ENCODE measurements at regions not wholly inside any gene's neighbourhood (a gene's known extent, or its start where the extent isn't known, plus 50 kb on each side); places are given as distances from the start of the nearest gene placed in this dataset.
"Not testable (repeated sequence)": the region's sequence is repeated elsewhere in the genome, so short reads cannot be mapped to it uniquely, and the experiment has no call there.

DNA sequence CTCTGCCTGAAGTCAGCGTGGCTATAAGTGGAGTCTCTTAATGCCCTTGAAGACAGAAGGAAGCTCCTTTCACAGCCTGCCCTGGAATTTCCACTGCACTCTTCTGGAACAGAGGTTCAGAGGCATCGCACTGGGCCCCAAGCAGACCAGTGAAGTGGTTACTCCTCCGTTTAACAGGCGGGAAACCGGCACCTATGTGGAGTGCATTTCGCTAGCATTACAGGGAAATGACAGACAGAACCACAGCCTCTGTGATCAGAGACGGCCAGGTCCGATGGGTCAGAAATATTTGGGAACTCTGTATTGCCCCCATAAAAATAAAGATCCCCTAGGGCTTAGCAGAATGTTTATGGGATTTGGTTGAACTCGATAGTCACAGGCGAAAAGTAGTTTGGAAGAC lies 406.9 kb upstream of the PRKCQ start:
- no peak overlapping the region for H3K4me3 ChIP-seq (ENCODE audit: low read depth, low read length)

DNA sequence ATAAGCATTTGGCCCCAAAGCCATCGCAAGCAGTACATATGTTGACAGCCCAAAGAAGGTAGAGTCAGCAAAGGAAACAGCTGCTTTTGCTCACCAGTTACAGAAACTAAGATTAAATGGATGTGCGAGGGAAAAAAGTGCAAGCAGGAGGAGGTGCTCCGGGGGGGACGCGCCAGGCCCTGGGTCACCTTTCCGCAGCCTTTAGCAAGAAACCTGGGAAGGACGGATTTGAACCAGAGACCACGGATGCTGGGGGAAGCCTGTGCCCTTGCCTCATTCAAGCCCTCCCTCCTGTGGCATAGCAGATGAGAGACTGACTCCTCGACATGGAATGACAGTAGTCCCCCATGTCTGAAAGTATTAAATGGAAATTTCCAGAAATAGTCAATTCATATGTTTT lies 405.6 kb upstream of the PRKCQ start:
- no peak overlapping the region for H3K4me3 ChIP-seq (ENCODE audit: low read depth, low read length)

DNA sequence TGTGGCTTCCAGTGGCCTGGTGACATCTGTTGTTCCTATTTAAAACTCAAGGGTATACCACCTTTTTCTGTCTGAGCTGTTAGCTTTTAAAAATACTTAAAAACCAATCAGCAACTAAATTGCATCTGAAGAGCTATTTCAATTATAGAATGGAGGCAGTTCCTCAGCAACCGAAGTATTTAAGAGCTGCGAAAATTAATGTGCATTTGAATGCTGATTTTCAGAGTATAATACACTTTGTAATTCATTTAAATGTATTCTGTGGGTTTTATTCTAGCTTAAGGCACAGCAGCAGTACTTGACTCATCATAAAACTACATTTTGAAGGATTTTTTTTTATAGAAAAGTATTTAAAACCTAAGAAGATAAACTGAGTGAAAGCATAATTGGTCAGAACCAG lies 404.9 kb upstream of the PRKCQ start:
- no peak overlapping the region for H3K4me3 ChIP-seq (ENCODE audit: low read depth, low read length)

DNA sequence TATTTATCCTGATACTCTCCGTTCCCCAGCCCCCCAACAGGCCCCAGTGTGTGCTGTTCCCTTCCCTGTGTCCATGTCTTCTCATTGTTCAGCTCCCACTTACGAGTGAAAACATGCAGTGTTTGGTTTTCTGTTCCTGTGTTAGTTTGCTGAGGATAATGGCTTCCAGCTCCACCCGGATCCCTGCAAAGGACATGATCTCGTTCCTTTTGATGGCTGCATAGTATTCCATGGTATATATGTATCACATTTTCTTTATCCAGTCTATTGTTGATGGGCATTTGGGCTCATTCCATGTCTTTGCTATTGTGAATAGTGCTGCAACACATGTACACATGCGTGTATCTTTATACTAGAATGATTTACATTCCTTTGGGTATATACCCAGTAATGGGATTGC lies 403.9 kb upstream of the PRKCQ start:
- H3K4me3 ChIP-seq (ENCODE audit: low read depth, low read length): not testable (repeated sequence)

DNA sequence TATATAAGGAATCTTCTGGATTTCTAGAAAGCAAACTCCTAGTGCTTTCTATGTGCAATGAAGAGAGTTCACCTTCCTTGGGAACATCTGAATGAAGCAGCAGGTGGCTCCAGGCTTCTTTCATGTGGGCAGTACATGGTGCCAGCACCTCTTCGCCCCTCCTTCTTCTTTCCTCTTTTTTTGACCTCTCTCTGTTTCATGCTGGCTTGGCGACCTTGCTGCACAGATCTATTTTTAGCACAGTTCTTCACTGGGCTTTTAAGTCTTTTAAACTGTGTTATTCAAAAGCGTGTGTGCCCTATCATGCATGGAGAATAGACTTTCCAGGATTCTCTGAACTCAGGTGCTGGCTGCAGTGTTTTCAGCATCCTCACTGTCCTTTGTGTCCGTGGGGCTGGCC lies 400.3 kb upstream of the PRKCQ start:
- H3K4me3 ChIP-seq (ENCODE audit: low read depth, low read length): no peak overlapping the region

DNA sequence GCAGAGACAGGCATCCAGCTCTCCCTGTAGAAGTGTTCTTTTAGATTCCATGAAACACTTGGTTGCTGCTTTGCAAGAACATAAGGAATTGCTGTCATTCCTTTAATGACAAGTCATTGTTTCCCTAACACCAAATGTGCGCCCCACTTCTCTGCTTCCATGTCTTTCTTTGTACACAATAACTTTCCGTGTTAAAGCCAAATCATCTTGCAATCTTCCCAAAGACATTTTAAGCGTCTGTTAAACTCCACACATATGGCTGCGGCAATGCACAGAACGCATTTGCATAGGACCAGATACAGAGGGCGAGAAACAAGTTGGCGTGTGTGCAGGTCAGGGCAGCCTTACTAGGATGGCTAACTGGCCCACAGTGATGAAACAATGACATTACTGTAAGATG lies 399.3 kb upstream of the PRKCQ start:
- H3K4me3 ChIP-seq (ENCODE audit: low read depth, low read length): no peak overlapping the region

DNA sequence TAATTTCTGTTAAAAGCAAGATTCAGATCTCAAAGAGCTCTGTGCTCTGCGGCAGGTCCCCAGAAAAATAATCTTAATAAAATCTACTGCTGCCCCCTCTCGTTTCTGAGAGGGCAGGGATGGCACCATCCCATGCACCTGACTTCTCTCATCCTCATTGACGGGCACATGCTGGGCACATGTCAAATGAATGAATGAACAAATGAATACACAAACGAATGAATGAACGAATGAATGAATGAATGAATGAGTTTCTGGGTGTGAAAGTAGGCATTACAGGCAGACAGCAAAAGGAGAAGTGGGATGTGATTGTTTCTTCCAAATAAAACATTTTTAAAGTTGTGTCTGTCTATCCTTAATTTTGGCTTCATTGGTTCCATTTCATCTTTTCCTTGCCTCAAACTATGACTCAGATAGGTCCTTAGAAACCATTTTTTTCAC lies 398.1 kb upstream of the PRKCQ start:
- no peak overlapping the region for H3K4me3 ChIP-seq (ENCODE audit: low read depth, low read length)

DNA sequence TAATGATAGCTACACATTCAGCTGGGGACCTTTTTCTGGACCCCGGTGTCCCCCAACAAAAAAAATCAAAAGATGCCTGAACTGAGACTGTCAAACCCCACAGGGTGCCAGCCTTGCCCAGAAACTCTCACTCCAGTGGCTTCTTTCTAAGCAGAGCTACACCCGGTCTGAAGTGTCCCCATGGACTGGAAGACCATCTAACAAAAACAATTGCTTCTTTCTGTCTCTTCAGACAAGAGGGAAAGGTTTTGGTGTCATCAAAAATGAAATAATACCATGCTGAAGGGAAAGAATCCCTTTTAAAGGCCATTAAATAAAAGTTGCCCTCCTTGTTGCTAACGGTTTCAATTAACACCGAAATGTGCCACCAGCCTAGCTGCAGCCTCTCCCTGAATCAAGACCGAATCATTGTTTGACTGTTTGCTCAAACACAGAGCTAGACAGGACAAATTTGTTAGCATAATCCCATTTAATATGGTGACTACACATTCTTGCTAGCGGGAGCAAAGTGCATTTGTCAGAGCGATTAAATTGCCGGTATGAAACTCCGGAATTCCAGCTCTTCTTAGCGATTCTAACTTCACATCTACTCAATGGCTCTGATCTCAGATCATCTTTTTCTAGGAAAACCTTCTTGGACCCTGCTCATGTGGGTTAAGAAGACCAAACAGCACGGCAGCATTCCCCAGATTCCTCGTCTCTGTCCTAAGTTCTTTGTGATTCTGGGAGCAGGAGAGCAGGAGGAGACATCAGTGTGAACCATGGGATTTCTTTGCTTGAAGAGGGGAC lies 397.5 kb upstream of the PRKCQ start:
- no peak overlapping the region for H3K4me3 ChIP-seq (ENCODE audit: low read depth, low read length)

DNA sequence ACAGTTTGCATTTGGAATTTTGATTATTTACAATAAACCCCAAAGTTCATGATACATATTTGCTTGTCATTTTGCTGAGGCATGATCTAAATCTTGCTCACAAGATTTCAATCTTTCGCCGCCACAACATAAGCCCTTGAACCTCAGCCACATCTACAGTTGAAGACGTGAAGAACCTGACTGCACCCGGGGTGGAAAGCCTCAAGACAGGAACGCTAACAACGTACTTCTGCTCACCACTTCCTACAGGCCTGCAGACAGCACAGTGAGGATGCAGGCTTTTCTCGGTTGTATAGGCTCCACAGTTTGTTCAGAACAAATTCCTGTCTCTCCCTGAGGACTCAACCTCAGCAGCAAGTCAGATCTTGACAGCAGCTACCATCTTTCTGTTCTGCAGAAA lies 393.8 kb upstream of the PRKCQ start:
- no peak overlapping the region for H3K4me3 ChIP-seq (ENCODE audit: low read depth, low read length)

DNA sequence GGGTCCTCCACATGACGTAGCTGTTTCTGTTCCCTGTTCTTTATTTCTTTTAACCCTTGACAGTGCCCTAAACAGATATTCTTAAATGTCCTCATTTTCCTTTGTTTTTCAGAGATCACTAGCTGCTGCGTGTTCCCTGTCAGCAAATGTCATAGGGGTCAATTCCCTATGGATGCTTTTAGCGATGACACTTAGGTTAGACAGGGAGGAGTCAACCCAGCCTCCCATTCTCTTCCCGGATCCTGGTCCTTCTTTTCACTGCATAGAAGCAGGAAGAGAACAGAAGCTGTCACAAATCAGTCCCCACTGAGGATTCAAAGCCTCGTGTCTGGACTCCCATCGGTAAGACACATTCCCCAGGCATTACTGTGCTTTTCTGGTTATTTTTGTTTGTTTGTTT lies 392.1 kb upstream of the PRKCQ start:
- H3K4me3 ChIP-seq (ENCODE audit: low read depth, low read length): no peak overlapping the region

DNA sequence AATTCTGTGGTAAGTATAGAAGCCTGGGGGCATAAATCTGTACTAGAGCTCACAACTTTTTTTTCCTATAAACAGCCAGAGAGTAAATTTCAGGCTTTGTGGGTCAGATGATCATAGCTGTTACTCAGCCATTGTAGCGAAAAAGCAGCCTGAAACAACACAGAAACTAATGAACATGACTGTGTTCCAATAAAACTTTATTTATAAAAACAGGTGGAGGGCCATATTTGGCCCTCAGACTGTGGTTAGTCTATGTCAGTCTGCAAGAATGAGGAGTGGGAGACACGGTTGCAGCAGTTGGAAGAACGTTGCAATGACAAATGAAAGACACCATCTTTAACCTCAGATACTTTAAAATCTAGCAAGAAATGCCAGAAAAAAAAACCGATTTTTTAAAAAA lies 389.6 kb upstream of the PRKCQ start:
- no peak overlapping the region for H3K4me3 ChIP-seq (ENCODE audit: low read depth, low read length)

DNA sequence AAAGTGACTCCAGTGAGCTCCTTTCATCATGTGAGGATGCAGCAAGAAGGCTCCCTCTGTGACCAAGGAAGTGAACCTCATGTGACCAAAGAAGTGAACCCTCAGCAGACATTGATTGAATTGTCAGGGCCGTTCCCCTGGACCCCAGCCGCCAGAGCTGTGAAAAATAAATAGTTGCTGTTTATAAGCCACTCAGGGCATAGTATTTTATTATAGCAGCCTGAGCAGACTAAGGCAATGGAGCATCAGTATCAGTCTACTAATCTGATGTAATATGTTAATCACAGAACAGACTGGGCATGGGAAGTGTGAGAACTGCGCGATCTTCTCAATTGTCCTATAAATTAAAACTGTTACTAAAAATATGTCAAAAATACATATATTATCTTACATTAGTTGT lies 384.5 kb upstream of the PRKCQ start:
- H3K4me3 ChIP-seq (ENCODE audit: low read depth, low read length): no peak overlapping the region

DNA sequence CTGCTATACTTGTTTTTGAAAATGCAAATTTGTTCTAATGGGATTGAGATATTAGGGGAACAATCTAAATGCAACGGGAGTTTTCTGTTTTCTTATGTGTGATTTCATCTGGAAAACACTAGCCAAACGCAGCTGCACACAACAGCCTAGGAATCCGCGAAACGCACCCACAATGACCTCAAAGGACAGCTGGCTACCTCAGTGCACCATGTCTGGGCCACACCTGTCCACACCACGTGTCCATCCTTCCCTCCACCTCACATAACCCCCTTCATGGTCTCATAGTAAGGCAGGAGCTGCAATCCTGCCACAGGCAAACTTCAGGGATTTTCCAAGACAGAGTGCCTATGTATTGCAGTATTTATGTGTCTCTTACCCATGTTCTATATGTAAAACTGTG lies 382.5 kb upstream of the PRKCQ start:
- no peak overlapping the region for H3K4me3 ChIP-seq (ENCODE audit: low read depth, low read length)

DNA sequence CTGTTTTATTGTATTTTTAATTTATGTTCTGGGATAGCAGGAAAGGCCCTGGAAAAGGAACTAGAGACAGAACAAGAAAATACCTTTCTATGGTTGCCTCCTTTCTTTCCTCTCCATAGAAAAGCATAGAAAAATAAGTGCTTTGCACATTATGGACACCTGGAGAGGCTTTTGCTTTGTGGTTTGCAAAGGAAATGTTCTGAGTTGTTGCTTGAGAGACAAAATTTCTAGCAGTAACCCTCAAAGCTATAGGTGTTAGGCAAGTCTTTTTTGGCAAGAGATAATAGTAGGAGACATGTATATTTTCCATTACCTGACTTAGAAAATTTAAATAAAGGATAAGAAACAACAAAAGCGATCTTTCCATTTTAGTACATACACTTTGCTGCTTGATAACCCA lies 378.6 kb upstream of the PRKCQ start:
- H3K4me3 ChIP-seq (ENCODE audit: low read depth, low read length): no peak overlapping the region

DNA sequence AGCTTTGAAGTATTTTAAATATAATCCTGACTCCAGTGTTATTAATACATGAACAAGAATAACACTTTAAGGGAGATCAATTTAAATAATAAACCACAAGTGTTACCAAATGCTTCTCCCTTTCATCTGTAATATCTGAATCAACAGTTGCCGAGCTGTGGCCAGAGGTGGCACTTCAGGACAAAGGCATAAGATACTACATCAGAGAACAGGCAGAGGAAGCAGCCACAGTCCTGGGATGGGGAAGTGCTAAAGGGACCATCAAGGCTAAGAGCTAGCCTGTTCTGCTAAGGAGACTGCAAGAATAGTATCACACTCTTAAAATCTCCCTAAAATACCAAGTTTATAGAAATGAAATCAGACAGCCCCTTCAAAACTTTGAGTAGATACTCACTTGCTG lies 378.2 kb upstream of the PRKCQ start:
- no peak overlapping the region for H3K4me3 ChIP-seq (ENCODE audit: low read depth, low read length)

DNA sequence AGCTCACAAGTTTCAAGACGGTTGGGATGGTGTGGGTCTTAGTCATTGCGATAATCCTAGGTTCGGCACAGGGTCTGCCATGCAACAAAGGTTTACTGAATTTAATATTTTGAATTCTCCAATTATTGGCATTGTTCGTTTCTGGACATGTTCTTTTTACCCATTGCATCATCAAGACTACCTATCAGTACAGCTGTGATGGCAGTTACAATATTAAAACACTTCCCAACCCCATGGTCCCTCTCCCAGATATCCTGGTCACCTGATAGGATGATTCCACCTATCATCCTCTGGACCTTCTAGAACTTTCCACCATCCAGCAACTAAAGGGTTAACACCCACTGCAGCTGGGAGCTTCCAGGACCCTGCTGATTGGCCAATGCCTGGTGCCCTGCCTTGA lies 377.8 kb upstream of the PRKCQ start:
- H3K4me3 ChIP-seq (ENCODE audit: low read depth, low read length): no peak overlapping the region

DNA sequence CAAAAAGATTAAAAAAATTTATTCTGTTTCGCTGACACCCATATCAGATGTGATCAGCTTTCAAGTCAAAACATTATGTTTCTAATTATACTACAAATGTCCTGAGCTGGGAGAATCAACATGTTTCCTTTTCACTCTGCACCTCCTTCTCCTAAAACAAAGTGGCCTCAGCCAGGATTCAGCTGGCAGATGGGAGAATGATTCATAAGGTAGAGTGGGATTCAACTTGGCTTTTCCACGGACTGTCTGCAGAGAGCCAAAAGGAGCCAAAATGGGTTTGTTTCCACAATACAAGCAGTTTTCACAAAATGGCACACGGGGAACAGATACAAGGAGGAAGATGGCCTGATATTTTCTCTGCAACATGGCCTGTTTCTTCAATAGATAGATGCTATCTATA lies 376.5 kb upstream of the PRKCQ start:
- H3K4me3 ChIP-seq (ENCODE audit: low read depth, low read length): no peak overlapping the region

DNA sequence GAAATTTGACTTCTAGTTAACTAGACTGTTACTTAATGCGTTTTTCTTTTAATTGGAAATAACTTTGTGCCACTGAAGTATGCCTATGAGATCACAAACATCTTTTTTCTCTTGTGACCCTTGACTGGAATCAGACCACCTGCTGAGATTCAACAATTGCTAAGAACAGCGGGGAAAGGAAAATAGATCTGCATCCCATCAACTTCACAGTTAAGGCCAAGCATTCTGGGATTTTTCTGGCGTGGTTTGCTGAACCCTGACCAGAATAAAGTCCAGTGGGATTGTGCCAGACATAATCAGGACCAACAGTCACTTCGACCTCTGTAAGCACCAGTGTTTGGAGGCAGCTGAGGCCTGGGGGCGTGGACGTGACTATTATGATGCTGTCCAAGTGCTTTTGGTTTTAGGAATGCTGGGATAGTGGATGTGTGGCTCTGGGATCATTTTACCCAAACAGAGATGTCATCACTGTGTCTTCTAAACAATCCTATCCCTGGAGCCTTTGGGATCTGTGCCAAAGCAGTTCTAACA lies 373.3 kb upstream of the PRKCQ start:
- no peak overlapping the region for H3K4me3 ChIP-seq (ENCODE audit: low read depth, low read length)

DNA sequence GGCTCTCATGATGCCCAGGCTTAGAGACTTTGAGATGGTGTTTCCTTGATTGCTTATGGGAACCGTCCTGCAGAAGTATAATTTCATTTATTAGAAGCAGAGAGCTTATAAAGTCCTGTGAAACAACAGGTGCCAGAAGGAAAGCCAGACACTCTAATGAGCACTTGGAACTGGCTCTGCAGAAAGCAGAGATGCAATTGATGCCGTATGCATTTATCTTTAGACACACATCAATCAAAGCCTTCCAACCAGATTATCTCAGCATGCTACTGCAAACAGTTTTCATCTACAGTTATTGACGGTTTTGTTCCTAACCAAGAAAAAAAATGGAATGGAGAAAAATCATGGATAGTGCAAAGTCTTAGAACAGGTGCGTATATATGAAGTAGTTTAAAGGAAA lies 371.7 kb upstream of the PRKCQ start:
- no peak overlapping the region for H3K4me3 ChIP-seq (ENCODE audit: low read depth, low read length)

DNA sequence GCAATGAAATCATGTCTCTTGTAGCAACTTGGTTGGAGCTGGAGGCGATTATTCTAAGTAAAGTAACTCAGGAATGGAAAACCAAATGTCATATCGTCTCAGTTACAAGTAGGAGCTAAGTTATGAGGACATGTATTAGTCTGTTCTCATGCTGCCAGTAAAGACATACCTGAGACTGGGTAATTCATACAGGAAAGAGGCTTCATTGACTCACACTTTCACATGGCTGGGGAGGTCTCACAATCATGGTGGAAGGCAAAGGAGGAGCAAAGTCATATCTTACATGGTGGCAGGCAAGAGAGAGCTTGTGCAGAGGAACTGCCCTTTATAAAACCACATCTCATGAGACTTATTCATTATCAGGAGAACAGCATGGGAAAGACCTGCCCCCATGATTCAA lies 370.1 kb upstream of the PRKCQ start:
- no peak overlapping the region for H3K4me3 ChIP-seq (ENCODE audit: low read depth, low read length)

DNA sequence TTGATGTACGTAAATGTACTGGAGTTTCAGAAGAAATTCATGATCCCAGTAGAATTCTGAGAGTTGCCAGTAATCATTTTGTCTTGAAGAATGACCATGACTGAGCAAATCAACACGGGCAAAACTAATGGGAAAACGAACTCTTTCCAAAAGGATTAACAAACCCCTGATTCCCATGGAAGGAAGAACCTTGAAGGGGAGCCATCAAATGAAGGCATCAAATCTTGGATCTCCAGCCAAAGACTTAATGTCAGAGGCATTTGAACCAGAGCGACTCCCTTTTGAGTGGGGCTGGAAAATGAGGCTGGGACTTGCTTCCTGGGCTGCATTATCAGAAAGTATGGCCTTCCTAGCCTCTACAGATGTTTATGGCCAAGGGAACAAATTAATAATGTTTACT lies 364.4 kb upstream of the PRKCQ start:
- no peak overlapping the region for H3K4me3 ChIP-seq (ENCODE audit: low read depth, low read length)

DNA sequence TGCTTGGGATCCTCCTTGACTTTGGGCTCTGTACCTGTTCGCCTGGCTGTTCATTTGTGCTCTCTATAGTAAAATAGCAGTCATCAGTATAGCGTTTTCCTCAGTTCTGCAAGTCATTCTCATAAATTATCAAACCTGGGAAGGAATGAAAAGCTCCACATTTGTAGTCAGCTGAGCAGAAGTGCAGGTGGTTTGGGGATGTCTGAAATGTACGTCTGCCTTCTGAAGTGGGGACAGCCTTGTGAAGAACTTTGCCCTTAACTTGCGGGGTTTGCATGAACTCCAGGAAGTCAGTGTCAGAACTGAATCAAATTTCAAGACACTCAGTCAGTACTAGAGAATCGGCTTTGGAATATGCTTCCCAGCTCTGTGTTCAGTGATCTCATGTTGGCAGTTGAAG lies 358.3 kb upstream of the PRKCQ start:
- H3K4me3 ChIP-seq (ENCODE audit: low read depth, low read length): no peak overlapping the region

DNA sequence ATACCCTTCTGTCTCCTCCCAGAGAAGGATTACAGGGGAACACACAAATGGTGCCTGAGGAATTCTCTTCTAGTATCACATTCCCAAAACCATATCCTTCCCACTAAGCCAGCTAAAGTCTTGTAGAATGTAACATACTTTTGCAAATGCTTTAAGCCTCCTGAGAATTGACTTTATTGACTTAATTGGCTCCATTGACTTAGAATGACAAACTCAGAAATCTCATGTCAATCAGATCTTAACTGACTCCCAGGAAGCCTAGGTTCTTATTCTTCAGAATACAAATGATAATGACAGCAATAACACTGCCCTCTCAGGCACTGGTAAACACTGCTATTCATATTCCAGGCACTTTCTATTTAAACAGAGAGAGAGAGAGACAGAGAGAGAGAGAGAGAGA lies 356.9 kb upstream of the PRKCQ start:
- H3K4me3 ChIP-seq (ENCODE audit: low read depth, low read length): no peak overlapping the region

Measured in iPS-11a (cell line).